OCI-LY1 (cell line): ENCODE measurements at regions not wholly inside any gene's neighbourhood (a gene's known extent, or its start where the extent isn't known, plus 50 kb on each side); places are given as distances from the start of the nearest gene placed in this dataset.

Experiments used
- H2AFZ ChIP-seq: fragments of 200-600 bp; sonication (generic), shearing (Covaris generic); 2 replicates; pipeline ENCODE4 v1.6.0; 2014; ENCODE audit warnings: antibody characterized with exemption, mild to moderate bottlenecking, low read length
- H3F3A ChIP-seq: fragments of 200-600 bp; sonication (generic), shearing (Covaris generic); 2 replicates; pipeline ENCODE4 v1.6.0; 2014; ENCODE audit warnings: mild to moderate bottlenecking, antibody characterized with exemption, low read length, moderate library complexity; ENCODE audit not compliant: insufficient read depth
- H3K27ac ChIP-seq: fragments of 200-600 bp; sonication (generic); 2 replicates; pipeline ENCODE4 v1.5.1; 2014; ENCODE audit warnings: low read length, mixed run types, mild to moderate bottlenecking, low read depth; ENCODE audit not compliant: poor library complexity, severe bottlenecking
- H3K27me3 ChIP-seq: fragments of 200-600 bp; sonication (generic); 2 replicates; pipeline ENCODE4 v1.6.0; 2014; ENCODE audit warnings: antibody characterized with exemption, mild to moderate bottlenecking, low read length, moderate library complexity; ENCODE audit not compliant: insufficient read depth
- H3K36me3 ChIP-seq: fragments of 200-600 bp; sonication (generic); 2 replicates; pipeline ENCODE4 v1.6.1; 2014; ENCODE audit warnings: mild to moderate bottlenecking, antibody characterized with exemption, low read length, moderate library complexity, mixed read lengths; ENCODE audit not compliant: insufficient read depth
- H3K4me1 ChIP-seq: fragments of 200-600 bp; sonication (generic); 2 replicates; pipeline ENCODE4 v1.5.1; 2014; ENCODE audit warnings: mild to moderate bottlenecking, low read length, moderate library complexity; ENCODE audit not compliant: insufficient read depth, severe bottlenecking
- H3K4me2 ChIP-seq: fragments of 200-600 bp; sonication (generic), shearing (Covaris generic); 2 replicates; pipeline ENCODE4 v1.6.1; 2014; ENCODE audit warnings: low read length
- H3K4me3 ChIP-seq: fragments of 200-600 bp; sonication (generic); 2 replicates; pipeline ENCODE4 v1.5.1; 2014; ENCODE audit warnings: low read length, low read depth, mild to moderate bottlenecking, mixed read lengths; ENCODE audit not compliant: poor library complexity, severe bottlenecking
- H3K79me2 ChIP-seq: fragments of 200-600 bp; shearing (Covaris generic); 2 replicates; pipeline ENCODE4 v1.6.1; 2016; ENCODE audit warnings: mixed run types, low read length, mixed read lengths; ENCODE audit not compliant: insufficient read depth
- H3K9ac ChIP-seq: fragments of 200-600 bp; sonication (generic), shearing (Covaris generic); 2 replicates; pipeline ENCODE4 v1.6.1; 2014; ENCODE audit warnings: mild to moderate bottlenecking, low read length, mixed read lengths
- H3K9me2 ChIP-seq: fragments of 200-600 bp; sonication (generic), shearing (Covaris generic); 2 replicates; pipeline ENCODE4 v1.6.1; 2014; ENCODE audit warnings: low read depth, mild to moderate bottlenecking, low read length, mixed read lengths
- H3K9me3 ChIP-seq: fragments of 200-600 bp; shearing (Covaris generic); 2 replicates; pipeline ENCODE4 v1.6.1; 2014; ENCODE audit warnings: low read length, mixed read lengths
- H4K20me1 ChIP-seq: fragments of 200-600 bp; sonication (generic), shearing (Covaris generic); 2 replicates; pipeline ENCODE4 v1.6.0; 2016; ENCODE audit warnings: mild to moderate bottlenecking, low read length; ENCODE audit not compliant: insufficient read depth
- EZH2 ChIP-seq: fragments of 200-600 bp; sonication (generic), shearing (Covaris generic); IDR thresholded peaks from 2 replicates; pipeline ENCODE4 v1.8.0; 2017; ENCODE audit warnings: borderline replicate concordance, mixed run types, mild to moderate bottlenecking, antibody characterized with exemption, low read length, moderate library complexity, mixed read lengths
- TF ChIP-seq, protein P1 (sequence below): fragments of 200-600 bp; sonication (generic), shearing (Covaris generic); IDR thresholded peaks from 2 replicates; pipeline ENCODE4 v1.5.1; 2017; ENCODE audit warnings: mild to moderate bottlenecking, antibody characterized with exemption, low read length, moderate library complexity, mixed read lengths

DNA sequence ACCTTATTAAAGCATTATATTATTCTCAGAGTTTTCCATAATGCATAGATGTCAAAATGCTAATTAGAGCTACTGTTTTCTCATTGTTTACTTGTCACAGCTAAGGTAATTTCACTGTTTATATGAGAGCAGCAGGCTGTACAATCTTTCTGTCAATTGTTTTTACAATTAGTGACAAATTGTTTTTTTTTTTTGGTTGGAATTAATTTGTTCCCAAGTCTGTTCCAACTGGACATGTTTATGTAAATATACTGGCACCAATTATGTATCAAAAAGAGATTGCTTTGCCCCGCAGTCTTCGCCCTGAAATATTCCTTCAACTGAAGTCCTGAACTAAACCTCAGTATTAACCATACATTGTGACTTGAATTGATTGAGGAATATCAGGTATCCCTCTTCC lies 72.3 kb upstream of the GRIA4 start:
- TF ChIP-seq, protein P1, sequence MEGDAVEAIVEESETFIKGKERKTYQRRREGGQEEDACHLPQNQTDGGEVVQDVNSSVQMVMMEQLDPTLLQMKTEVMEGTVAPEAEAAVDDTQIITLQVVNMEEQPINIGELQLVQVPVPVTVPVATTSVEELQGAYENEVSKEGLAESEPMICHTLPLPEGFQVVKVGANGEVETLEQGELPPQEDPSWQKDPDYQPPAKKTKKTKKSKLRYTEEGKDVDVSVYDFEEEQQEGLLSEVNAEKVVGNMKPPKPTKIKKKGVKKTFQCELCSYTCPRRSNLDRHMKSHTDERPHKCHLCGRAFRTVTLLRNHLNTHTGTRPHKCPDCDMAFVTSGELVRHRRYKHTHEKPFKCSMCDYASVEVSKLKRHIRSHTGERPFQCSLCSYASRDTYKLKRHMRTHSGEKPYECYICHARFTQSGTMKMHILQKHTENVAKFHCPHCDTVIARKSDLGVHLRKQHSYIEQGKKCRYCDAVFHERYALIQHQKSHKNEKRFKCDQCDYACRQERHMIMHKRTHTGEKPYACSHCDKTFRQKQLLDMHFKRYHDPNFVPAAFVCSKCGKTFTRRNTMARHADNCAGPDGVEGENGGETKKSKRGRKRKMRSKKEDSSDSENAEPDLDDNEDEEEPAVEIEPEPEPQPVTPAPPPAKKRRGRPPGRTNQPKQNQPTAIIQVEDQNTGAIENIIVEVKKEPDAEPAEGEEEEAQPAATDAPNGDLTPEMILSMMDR: no peak
- no peak for TF ChIP-seq EZH2
- H3K36me3 ChIP-seq: no peaks in the 10 kb centered on the region
- no peak overlapping the region for H3K9ac ChIP-seq
- H3K4me2 ChIP-seq: no peak overlapping the region
- no peaks in the 10 kb centered on the region for H3K27me3 ChIP-seq
- no peaks in the 10 kb centered on the region for H3K9me2 ChIP-seq
- no peaks in the 10 kb centered on the region for H3K4me1 ChIP-seq
- H3K27ac ChIP-seq: no peak overlapping the region
- no peak overlapping the region for H3K4me3 ChIP-seq
- H3K9me3 ChIP-seq: no peaks in the 10 kb centered on the region
- H4K20me1 ChIP-seq: no peaks in the 10 kb centered on the region
- no peak overlapping the region for H2AFZ ChIP-seq
- H3F3A ChIP-seq: no peaks in the 10 kb centered on the region
- H3K79me2 ChIP-seq: no peaks in the 10 kb centered on the region

DNA sequence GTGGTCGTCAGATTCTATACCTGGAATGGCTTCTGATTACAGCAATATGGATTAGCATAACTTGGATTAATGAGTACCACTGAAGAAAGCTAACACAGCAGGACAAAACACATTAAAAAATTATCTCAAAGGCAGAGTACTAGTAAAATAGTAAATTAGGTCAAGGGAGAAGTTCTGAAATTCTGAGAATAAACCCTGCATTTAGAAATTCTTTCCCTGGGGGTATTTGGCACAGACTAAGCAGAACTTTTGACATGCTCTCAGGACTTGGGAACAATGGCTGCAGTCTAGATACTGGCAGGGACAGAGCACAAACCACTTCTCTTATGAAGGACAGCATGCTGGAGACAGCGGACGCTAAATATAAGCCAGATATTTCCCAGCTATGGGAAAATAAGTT lies 85.6 kb upstream of the GRIA4 start:
- Histone ChIP-seq H4K20me1 (no peaks in the 10 kb centered on the region), H3K27ac (no peak overlapping the region), H3K79me2 (no peaks in the 10 kb centered on the region), H3K9ac (no peak overlapping the region), H3K36me3 (no peaks in the 10 kb centered on the region), H2AFZ (no peak overlapping the region), H3K4me1 (no peaks in the 10 kb centered on the region), H3K9me2 (no peaks in the 10 kb centered on the region), H3K4me3 (no peak overlapping the region), H3K9me3 (no peaks in the 10 kb centered on the region), H3F3A (no peaks in the 10 kb centered on the region), H3K27me3 (no peaks in the 10 kb centered on the region), H3K4me2 (no peak overlapping the region)
- TF ChIP-seq EZH2: no peak
- TF ChIP-seq, protein P1: no peak

DNA sequence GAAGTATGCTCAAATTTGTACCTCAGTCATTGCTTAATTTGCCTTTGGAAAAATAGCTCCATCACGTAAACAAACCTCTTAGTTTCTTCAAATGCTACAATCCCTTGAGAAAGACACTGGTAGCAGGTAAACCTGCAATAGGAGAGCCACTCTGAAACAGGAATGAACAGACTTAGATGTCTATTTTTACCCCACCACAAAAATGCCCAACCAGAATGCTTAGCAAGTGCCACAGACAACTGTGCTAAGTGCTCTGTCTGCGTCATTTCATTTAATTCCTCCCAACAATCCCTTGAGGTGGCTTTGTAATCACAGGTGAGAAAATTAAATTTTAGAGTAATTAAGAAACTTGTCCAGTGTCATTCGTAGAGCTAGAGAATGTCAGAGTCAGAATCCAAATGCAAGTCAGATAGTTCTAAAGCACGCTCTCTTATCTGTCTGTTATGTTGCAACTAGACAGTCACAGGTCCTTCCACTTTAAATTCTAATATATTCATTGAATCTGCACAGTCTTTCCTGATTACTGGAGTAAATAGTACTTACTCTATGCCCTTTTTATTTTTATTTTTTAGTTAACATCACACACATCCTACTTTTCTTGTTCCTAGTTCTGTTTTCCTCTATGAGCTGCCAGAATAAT lies 89.0 kb upstream of the GRIA4 start:
- H3K9me2 ChIP-seq: no peaks in the 10 kb centered on the region
- no peak for TF ChIP-seq EZH2
- TF ChIP-seq, protein P1: no peak
- H2AFZ ChIP-seq: no peak overlapping the region
- H3K4me3 ChIP-seq: no peak overlapping the region
- no peaks in the 10 kb centered on the region for H3F3A ChIP-seq
- H3K36me3 ChIP-seq: no peaks in the 10 kb centered on the region
- no peaks in the 10 kb centered on the region for H3K9me3 ChIP-seq
- H3K4me2 ChIP-seq: no peak overlapping the region
- no peaks in the 10 kb centered on the region for H4K20me1 ChIP-seq
- H3K4me1 ChIP-seq: no peaks in the 10 kb centered on the region
- no peaks in the 10 kb centered on the region for H3K79me2 ChIP-seq
- no peaks in the 10 kb centered on the region for H3K27me3 ChIP-seq
- no peak overlapping the region for H3K9ac ChIP-seq
- H3K27ac ChIP-seq: no peak overlapping the region
